ENCODE measurements at regions not wholly inside any gene's neighbourhood (a gene's known extent, or its start where the extent isn't known, plus 50 kb on each side); places are given as distances from the start of the nearest gene placed in this dataset.

DNA sequence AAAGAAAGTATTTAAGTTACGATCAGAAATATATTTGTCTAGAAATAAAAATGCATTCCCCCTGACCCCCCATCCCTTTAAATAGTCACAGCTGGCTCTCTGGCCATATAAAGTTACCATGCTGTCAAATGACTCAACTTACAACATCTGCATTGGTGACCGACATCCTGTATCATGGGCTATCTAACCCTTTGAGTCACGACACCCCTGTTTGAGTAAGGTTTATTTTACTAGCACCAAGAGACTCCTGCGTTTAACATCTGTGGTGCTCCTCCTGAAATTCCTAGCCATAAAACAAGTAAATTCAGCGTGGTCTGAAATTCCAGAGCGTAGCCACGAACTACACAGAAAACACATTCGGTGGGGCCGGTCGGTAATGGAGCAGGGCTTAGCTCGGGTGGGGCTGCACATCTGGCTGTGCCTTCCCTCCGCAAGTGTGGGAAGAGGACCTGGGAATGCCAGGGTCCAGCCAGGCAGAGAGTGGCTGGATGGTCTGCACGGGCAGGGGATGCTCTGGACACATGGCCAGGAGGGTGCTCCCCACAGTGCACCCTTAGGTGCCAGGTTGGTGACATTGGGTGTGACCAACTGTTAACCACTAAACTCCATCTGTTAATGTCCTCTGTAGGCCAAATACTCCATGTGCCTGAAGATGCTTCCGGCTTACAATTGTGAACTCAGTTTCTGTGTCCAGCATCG lies 53.0 kb upstream of the CLDN14 start:
- H3K4me3 ChIP-seq (ENCODE audit: low read depth, low read length, poor library complexity, severe bottlenecking), result no peak overlapping the region
- no peaks in the 10 kb centered on the region for H3K36me3 ChIP-seq (ENCODE audit: insufficient read depth, low read length, poor library complexity, severe bottlenecking)
- BruUV-seq (replicated peaks), result no TSS peak
- ChIA-PET CTCF (no interaction called here), POLR2A (ENCODE audit: low non-redundant PET) (no interaction called here)
- intact Hi-C loops (cut with micrococcal nuclease; ENCODE audit: unreplicated experiment), result no loop called here
- no peak for TF ChIP-seq CTCF (conservative IDR thresholded peaks at IDR 0.05; ENCODE audit: low read depth, low read length)
- TF ChIP-seq EZH2 (IDR thresholded peaks at IDR 0.05; ENCODE audit: borderline replicate concordance, low read depth, low read length, poor library complexity, severe bottlenecking), result no peak
- H3K9me3 ChIP-seq (ENCODE audit: low read depth, low read length, poor library complexity, severe bottlenecking), result no peaks in the 10 kb centered on the region
- no peak overlapping the region for H3K27ac ChIP-seq (ENCODE audit: low read depth, low read length, poor library complexity, severe bottlenecking)
- peaks cover 7% of the 10 kb centered on the region for H3K4me1 ChIP-seq (ENCODE audit: insufficient read depth, low read length, poor library complexity, severe bottlenecking)
- no peak for DNase-seq (ENCODE audit: low spot score)
- no peaks in the 10 kb centered on the region for H3K27me3 ChIP-seq (replicated peaks; ENCODE audit: insufficient read depth, low read depth, low read length, poor library complexity)

GRCh38 chr21:36533468-36533848 lies 53.5 kb upstream of the CLDN14 start:
- no peak for DNase-seq (ENCODE audit: low spot score)
- BruUV-seq (replicated peaks), result no TSS peak
- intact Hi-C loops (cut with micrococcal nuclease; ENCODE audit: unreplicated experiment), result no loop called here
- Histone ChIP-seq H3K4me3 (ENCODE audit: low read depth, low read length, poor library complexity, severe bottlenecking) (no peak overlapping the region), H3K9me3 (ENCODE audit: low read depth, low read length, poor library complexity, severe bottlenecking) (no peaks in the 10 kb centered on the region), H3K36me3 (ENCODE audit: insufficient read depth, low read length, poor library complexity, severe bottlenecking) (no peaks in the 10 kb centered on the region), H3K27ac (ENCODE audit: low read depth, low read length, poor library complexity, severe bottlenecking) (no peak overlapping the region), H3K27me3 (replicated peaks; ENCODE audit: insufficient read depth, low read depth, low read length, poor library complexity) (no peaks in the 10 kb centered on the region), H3K4me1 (ENCODE audit: insufficient read depth, low read length, poor library complexity, severe bottlenecking) (peaks cover 7% of the 10 kb centered on the region)
- CTCF ChIA-PET, result no interaction called here
- POLR2A ChIA-PET (ENCODE audit: low non-redundant PET), result no interaction called here
- TF ChIP-seq EZH2 (IDR thresholded peaks at IDR 0.05; ENCODE audit: borderline replicate concordance, low read depth, low read length, poor library complexity, severe bottlenecking), result no peak
- no peak for TF ChIP-seq CTCF (conservative IDR thresholded peaks at IDR 0.05; ENCODE audit: low read depth, low read length)

DNA sequence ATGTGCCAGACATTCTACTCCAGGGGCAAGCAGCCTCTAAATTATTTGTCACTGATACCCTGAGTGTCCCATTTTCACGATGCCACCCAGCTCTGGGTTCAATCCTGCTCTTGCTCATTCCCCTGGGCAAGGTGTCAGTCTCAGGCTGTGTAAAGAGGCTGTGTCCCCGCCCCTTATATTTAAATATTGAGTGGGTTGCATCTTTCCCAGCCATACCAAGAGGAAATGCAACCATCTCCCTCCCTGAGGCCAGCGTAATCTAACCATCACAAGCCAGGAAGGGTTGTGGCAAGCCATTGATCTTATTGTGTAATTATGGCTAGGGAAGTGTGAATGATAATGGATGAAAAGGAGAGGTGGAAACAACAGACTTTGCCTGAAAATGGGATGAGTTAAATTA lies 54.7 kb upstream of the CLDN14 start:
- DNase-seq (ENCODE audit: low spot score), result no peak
- Histone ChIP-seq H3K4me1 (ENCODE audit: insufficient read depth, low read length, poor library complexity, severe bottlenecking) (peaks cover 7% of the 10 kb centered on the region), H3K27ac (ENCODE audit: low read depth, low read length, poor library complexity, severe bottlenecking) (no peak overlapping the region), H3K9me3 (ENCODE audit: low read depth, low read length, poor library complexity, severe bottlenecking) (no peaks in the 10 kb centered on the region), H3K36me3 (ENCODE audit: insufficient read depth, low read length, poor library complexity, severe bottlenecking) (no peaks in the 10 kb centered on the region), H3K4me3 (ENCODE audit: low read depth, low read length, poor library complexity, severe bottlenecking) (no peak overlapping the region), H3K27me3 (replicated peaks; ENCODE audit: insufficient read depth, low read depth, low read length, poor library complexity) (no peaks in the 10 kb centered on the region)
- intact Hi-C loops (cut with micrococcal nuclease; ENCODE audit: unreplicated experiment), result no loop called here
- TF ChIP-seq CTCF (conservative IDR thresholded peaks at IDR 0.05; ENCODE audit: low read depth, low read length), result no peak
- TF ChIP-seq EZH2 (IDR thresholded peaks at IDR 0.05; ENCODE audit: borderline replicate concordance, low read depth, low read length, poor library complexity, severe bottlenecking), result no peak
- BruUV-seq (replicated peaks), result no TSS peak
- CTCF ChIA-PET, result no interaction called here
- POLR2A ChIA-PET (ENCODE audit: low non-redundant PET), result no interaction called here

All from A673 (cell line).